ENCODE measurements at regions not wholly inside any gene's neighbourhood (a gene's known extent, or its start where the extent isn't known, plus 50 kb on each side); places are given as distances from the start of the nearest gene placed in this dataset.

GRCh38 chr14:53855127-53855526, 101.5 kb downstream of the BMP4 start:
- Histone ChIP-seq H3K14ac (ENCODE audit: low read length in 2 of 2) (no peak overlapping the region), H3K27me3 (ENCODE audit: control insufficient read depth in 1 of 2, insufficient read depth in 1 of 2, low read length in 2 of 2) (no peaks in the 10 kb centered on the region), H2BK5ac (ENCODE audit: low read depth, low read length, poor library complexity, severe bottlenecking) (no peak overlapping the region), H3K79me1 (replicated peaks; ENCODE audit: low read length, poor library complexity, severe bottlenecking) (no peaks in the 10 kb centered on the region), H3K36me3 (ENCODE audit: control insufficient read depth in 1 of 2, insufficient read depth in 2 of 2, low read depth in 1 of 2, low read length in 2 of 2) (no peaks in the 10 kb centered on the region), H2AK5ac (ENCODE audit: low read length, severe bottlenecking) (no peak overlapping the region), H2BK15ac (ENCODE audit: low read depth, poor library complexity, severe bottlenecking) (no peak overlapping the region), H3K27ac (ENCODE audit: low read length, poor library complexity, severe bottlenecking) (no peak overlapping the region), H2AFZ (ENCODE audit: low read depth, low read length) (no peak overlapping the region), H3K4ac (ENCODE audit: low read depth in 1 of 2, low read length in 2 of 2) (no peak overlapping the region), H3K23ac (ENCODE audit: low read length in 2 of 2) (no peak overlapping the region), H4K91ac (ENCODE audit: low read length) (no peak overlapping the region), H4K8ac (ENCODE audit: low read length) (no peak overlapping the region), H3K9me3 (ENCODE audit: control insufficient read depth, low read length) (no peaks in the 10 kb centered on the region), H3K4me3 (ENCODE audit: insufficient read depth in 1 of 2, low read depth in 1 of 2, low read length in 2 of 2) (no peak overlapping the region), H3K18ac (ENCODE audit: low read depth in 1 of 2, low read length in 2 of 2) (no peak overlapping the region), H2BK120ac (ENCODE audit: low read depth, low read length) (no peak overlapping the region), H3K4me2 (ENCODE audit: low read length, poor library complexity, severe bottlenecking) (no peak overlapping the region), H3K4me1 (ENCODE audit: control insufficient read depth, insufficient read depth, low read depth, low read length) (no peaks in the 10 kb centered on the region), H2BK12ac (ENCODE audit: low read length in 2 of 2) (no peak overlapping the region), H3K9ac (ENCODE audit: low read length) (no peak overlapping the region)
- DNase-seq, result no peak

DNA sequence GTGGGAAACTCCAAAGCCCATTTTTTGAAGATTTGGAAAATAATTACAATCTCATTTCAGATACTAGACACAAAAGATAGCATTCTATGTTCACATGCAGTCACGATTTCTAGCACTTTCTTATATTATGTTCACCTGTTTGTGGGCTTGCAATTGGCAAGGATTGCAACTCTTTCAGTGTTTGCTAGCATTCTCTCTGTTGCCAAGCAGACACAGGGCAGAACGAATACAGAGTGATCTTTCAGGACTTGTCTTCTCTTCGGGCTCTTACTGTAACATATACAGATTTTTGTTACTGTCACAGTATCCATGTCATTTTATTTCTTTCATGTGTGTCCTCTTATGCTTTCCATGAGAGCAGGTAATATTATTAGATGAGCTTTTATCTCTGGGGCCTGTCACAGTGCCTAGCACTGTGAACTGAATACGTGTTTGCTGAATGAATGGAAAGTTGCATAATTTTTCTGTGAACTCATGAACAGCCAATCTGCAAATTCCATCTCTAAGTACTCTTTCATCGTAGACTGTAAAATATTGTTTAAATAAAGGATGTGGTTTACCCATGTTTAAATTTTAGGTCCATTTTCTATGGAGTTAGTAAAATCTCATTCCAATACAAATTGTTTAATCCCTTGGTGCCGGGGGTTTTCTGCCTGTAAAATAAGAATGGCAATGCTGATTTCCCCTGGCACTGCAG, 105.1 kb downstream of the BMP4 start:
- 65% methylated on average over 5 of the region's 6 CpGs for WGBS
- H2AK5ac ChIP-seq (ENCODE audit: low read length, severe bottlenecking), result peak overlapping the region; percentile 74
- DNase-seq, result peak; percentile 63
- H2BK15ac ChIP-seq (ENCODE audit: low read depth, poor library complexity, severe bottlenecking), result no peak overlapping the region
- H2BK5ac ChIP-seq (ENCODE audit: low read depth, low read length, poor library complexity, severe bottlenecking), result no peak overlapping the region
- no peak overlapping the region for H3K14ac ChIP-seq (ENCODE audit: low read length in 2 of 2)
- H4K8ac ChIP-seq (ENCODE audit: low read length), result no peak overlapping the region
- H3K4me2 ChIP-seq (ENCODE audit: low read length, poor library complexity, severe bottlenecking), result no peak overlapping the region
- H3K9ac ChIP-seq (ENCODE audit: low read length), result no peak overlapping the region
- H4K91ac ChIP-seq (ENCODE audit: low read length), result no peak overlapping the region
- peak overlapping the region in 1 of 2 experiments; percentile 29 for H3K4ac ChIP-seq (ENCODE audit: low read depth in 1 of 2, low read length in 2 of 2)
- H3K79me1 ChIP-seq (replicated peaks; ENCODE audit: low read length, poor library complexity, severe bottlenecking), result no peaks in the 10 kb centered on the region
- H3K4me1 ChIP-seq (ENCODE audit: control insufficient read depth, insufficient read depth, low read depth, low read length), result no peaks in the 10 kb centered on the region
- H3K18ac ChIP-seq (ENCODE audit: low read depth in 1 of 2, low read length in 2 of 2), result peak overlapping the region in 1 of 2 experiments; percentile 23
- no peaks in the 10 kb centered on the region for H3K9me3 ChIP-seq (ENCODE audit: control insufficient read depth, low read length)
- H2BK12ac ChIP-seq (ENCODE audit: low read length in 2 of 2), result no peak overlapping the region
- H3K4me3 ChIP-seq (ENCODE audit: insufficient read depth in 1 of 2, low read depth in 1 of 2, low read length in 2 of 2), result no peak overlapping the region
- H3K23ac ChIP-seq (ENCODE audit: low read length in 2 of 2), result no peak overlapping the region
- no peaks in the 10 kb centered on the region for H3K36me3 ChIP-seq (ENCODE audit: control insufficient read depth in 1 of 2, insufficient read depth in 2 of 2, low read depth in 1 of 2, low read length in 2 of 2)
- H3K27ac ChIP-seq (ENCODE audit: low read length, poor library complexity, severe bottlenecking), result peak overlapping the region; percentile 71
- H2BK120ac ChIP-seq (ENCODE audit: low read depth, low read length), result no peak overlapping the region
- no peak overlapping the region for H2AFZ ChIP-seq (ENCODE audit: low read depth, low read length)
- H3K27me3 ChIP-seq (ENCODE audit: control insufficient read depth in 1 of 2, insufficient read depth in 1 of 2, low read length in 2 of 2), result no peaks in the 10 kb centered on the region

DNA sequence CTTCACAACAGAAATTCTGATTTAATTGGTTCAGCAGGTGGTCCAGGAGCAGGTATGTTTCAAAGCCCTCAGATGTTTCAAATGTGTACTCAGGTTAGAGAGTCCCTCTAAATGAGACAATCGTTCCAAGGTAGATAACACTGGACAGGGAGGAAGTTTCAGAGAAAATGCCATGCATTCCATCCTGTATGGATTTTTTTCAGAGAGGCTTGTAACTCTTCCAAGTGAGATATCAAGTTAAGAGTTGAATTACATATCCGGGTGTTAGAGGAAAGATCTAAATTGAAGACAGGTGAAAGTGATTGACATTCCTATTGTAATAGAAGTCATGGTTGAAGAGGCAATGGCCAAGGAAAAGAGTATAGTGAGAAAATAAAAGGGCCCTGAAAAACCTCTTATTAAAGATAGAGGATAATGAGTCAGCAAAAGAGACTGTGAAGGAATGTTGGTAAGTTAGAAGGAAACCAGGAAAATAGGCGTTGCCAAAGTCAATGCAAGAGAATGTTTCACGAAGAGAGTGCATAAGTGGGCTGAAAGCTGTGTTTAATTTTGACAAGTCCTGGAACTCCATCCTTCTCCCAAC, 105.8 kb downstream of the BMP4 start:
- no peak overlapping the region for H3K4ac ChIP-seq (ENCODE audit: low read depth in 1 of 2, low read length in 2 of 2)
- no peaks in the 10 kb centered on the region for H3K36me3 ChIP-seq (ENCODE audit: control insufficient read depth in 1 of 2, insufficient read depth in 2 of 2, low read depth in 1 of 2, low read length in 2 of 2)
- no peak overlapping the region for H2BK120ac ChIP-seq (ENCODE audit: low read depth, low read length)
- peak overlapping the region; percentile 70 for H2AK5ac ChIP-seq (ENCODE audit: low read length, severe bottlenecking)
- H3K23ac ChIP-seq (ENCODE audit: low read length in 2 of 2), result no peak overlapping the region
- H2BK12ac ChIP-seq (ENCODE audit: low read length in 2 of 2), result no peak overlapping the region
- peaks cover 3% of the 10 kb centered on the region for H3K4me1 ChIP-seq (ENCODE audit: control insufficient read depth, insufficient read depth, low read depth, low read length)
- no peaks in the 10 kb centered on the region for H3K27me3 ChIP-seq (ENCODE audit: control insufficient read depth in 1 of 2, insufficient read depth in 1 of 2, low read length in 2 of 2)
- peak overlapping the region in 1 of 2 experiments; percentile 29 for H3K18ac ChIP-seq (ENCODE audit: low read depth in 1 of 2, low read length in 2 of 2)
- H3K27ac ChIP-seq (ENCODE audit: low read length, poor library complexity, severe bottlenecking), result peak overlapping the region; percentile 71
- WGBS, result 16% methylated on average over 4 of the region's 4 CpGs
- H4K8ac ChIP-seq (ENCODE audit: low read length), result no peak overlapping the region
- no peak overlapping the region for H3K9ac ChIP-seq (ENCODE audit: low read length)
- no peak overlapping the region for H3K4me2 ChIP-seq (ENCODE audit: low read length, poor library complexity, severe bottlenecking)
- no peaks in the 10 kb centered on the region for H3K9me3 ChIP-seq (ENCODE audit: control insufficient read depth, low read length)
- H3K79me1 ChIP-seq (replicated peaks; ENCODE audit: low read length, poor library complexity, severe bottlenecking), result no peaks in the 10 kb centered on the region
- H3K14ac ChIP-seq (ENCODE audit: low read length in 2 of 2), result no peak overlapping the region
- H3K4me3 ChIP-seq (ENCODE audit: insufficient read depth in 1 of 2, low read depth in 1 of 2, low read length in 2 of 2), result no peak overlapping the region
- H2BK15ac ChIP-seq (ENCODE audit: low read depth, poor library complexity, severe bottlenecking), result no peak overlapping the region
- DNase-seq, result peak; percentile 67
- H4K91ac ChIP-seq (ENCODE audit: low read length), result no peak overlapping the region
- no peak overlapping the region for H2AFZ ChIP-seq (ENCODE audit: low read depth, low read length)
- peak overlapping the region; percentile 26 for H2BK5ac ChIP-seq (ENCODE audit: low read depth, low read length, poor library complexity, severe bottlenecking)

DNA sequence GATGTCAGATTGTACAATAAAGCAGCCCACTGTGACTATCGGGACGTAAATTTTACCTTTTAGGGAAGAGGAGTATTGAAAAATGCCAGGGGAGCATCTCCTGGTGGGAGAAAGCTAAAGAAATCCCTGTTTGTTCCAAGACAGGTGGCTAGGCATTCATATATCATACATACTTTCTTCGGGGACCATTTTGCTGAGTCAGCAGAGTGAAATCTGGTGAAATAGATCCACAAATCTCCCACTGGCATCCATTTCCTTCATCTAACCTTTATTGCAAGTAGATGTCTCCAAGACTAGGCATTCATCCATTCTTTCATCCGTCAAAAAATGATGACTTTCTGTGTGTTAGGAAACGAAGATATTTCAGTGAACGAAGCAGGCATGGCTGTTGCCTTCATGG, 107.1 kb downstream of the BMP4 start:
- DNase-seq, result no peak
- Histone ChIP-seq H3K18ac (ENCODE audit: low read depth in 1 of 2, low read length in 2 of 2) (no peak overlapping the region), H3K4me1 (ENCODE audit: control insufficient read depth, insufficient read depth, low read depth, low read length) (peaks cover 3% of the 10 kb centered on the region), H3K79me1 (replicated peaks; ENCODE audit: low read length, poor library complexity, severe bottlenecking) (no peaks in the 10 kb centered on the region), H3K4ac (ENCODE audit: low read depth in 1 of 2, low read length in 2 of 2) (no peak overlapping the region), H2BK120ac (ENCODE audit: low read depth, low read length) (peak overlapping the region; percentile 80), H3K14ac (ENCODE audit: low read length in 2 of 2) (no peak overlapping the region), H4K8ac (ENCODE audit: low read length) (no peak overlapping the region), H3K27ac (ENCODE audit: low read length, poor library complexity, severe bottlenecking) (no peak overlapping the region), H3K36me3 (ENCODE audit: control insufficient read depth in 1 of 2, insufficient read depth in 2 of 2, low read depth in 1 of 2, low read length in 2 of 2) (no peaks in the 10 kb centered on the region), H3K9me3 (ENCODE audit: control insufficient read depth, low read length) (no peaks in the 10 kb centered on the region), H2AFZ (ENCODE audit: low read depth, low read length) (no peak overlapping the region), H3K4me3 (ENCODE audit: insufficient read depth in 1 of 2, low read depth in 1 of 2, low read length in 2 of 2) (no peak overlapping the region), H3K9ac (ENCODE audit: low read length) (no peak overlapping the region), H2AK5ac (ENCODE audit: low read length, severe bottlenecking) (no peak overlapping the region), H3K4me2 (ENCODE audit: low read length, poor library complexity, severe bottlenecking) (no peak overlapping the region), H2BK15ac (ENCODE audit: low read depth, poor library complexity, severe bottlenecking) (no peak overlapping the region), H2BK12ac (ENCODE audit: low read length in 2 of 2) (no peak overlapping the region), H2BK5ac (ENCODE audit: low read depth, low read length, poor library complexity, severe bottlenecking) (no peak overlapping the region), H4K91ac (ENCODE audit: low read length) (no peak overlapping the region), H3K23ac (ENCODE audit: low read length in 2 of 2) (no peak overlapping the region), H3K27me3 (ENCODE audit: control insufficient read depth in 1 of 2, insufficient read depth in 1 of 2, low read length in 2 of 2) (no peaks in the 10 kb centered on the region)
- 97% methylated on average over 3 of the region's 6 CpGs for WGBS
